ENCODE measurements at regions not wholly inside any gene's neighbourhood (a gene's known extent, or its start where the extent isn't known, plus 50 kb on each side); places are given as distances from the start of the nearest gene placed in this dataset.

GRCh38 chr2:228253752-228254151 lies 72.3 kb upstream of the SPHKAP start:
- no peak overlapping the region for H3K4me3 ChIP-seq (ENCODE audit: low read depth in 1 of 2, low read length in 2 of 2)
- no peaks in the 10 kb centered on the region for H3K36me3 ChIP-seq (ENCODE audit: control insufficient read depth in 1 of 2, insufficient read depth in 2 of 2, low read length in 2 of 2)
- H3K9me3 ChIP-seq (ENCODE audit: control insufficient read depth in 1 of 2, low read length in 2 of 2) = peaks cover 0 to 12% of the 10 kb centered on the region in 2 donors
- H3K4me1 ChIP-seq (ENCODE audit: control insufficient read depth in 1 of 2, insufficient read depth in 2 of 2, low read length in 2 of 2) = no peaks in the 10 kb centered on the region
- H3K27me3 ChIP-seq (ENCODE audit: low read depth, low read length) = no peaks in the 10 kb centered on the region
- no peak overlapping the region for H3K27ac ChIP-seq (ENCODE audit: low read length)

- no peaks in the 10 kb centered on the region for H3K27me3 ChIP-seq (ENCODE audit: low read depth, low read length)
- no peak overlapping the region for H3K27ac ChIP-seq (ENCODE audit: low read length)
- no peak overlapping the region for H3K4me3 ChIP-seq (ENCODE audit: low read depth in 1 of 2, low read length in 2 of 2)
- H3K9me3 ChIP-seq (ENCODE audit: control insufficient read depth in 1 of 2, low read length in 2 of 2) = peaks cover 0 to 10% of the 10 kb centered on the region in 2 donors
- H3K4me1 ChIP-seq (ENCODE audit: control insufficient read depth in 1 of 2, insufficient read depth in 2 of 2, low read length in 2 of 2) = no peaks in the 10 kb centered on the region
- no peaks in the 10 kb centered on the region for H3K36me3 ChIP-seq (ENCODE audit: control insufficient read depth in 1 of 2, insufficient read depth in 2 of 2, low read length in 2 of 2)
Observed at GRCh38 chr2:228247335-228247734, 65.8 kb upstream of the SPHKAP start.

- Histone ChIP-seq H3K27ac (ENCODE audit: low read length) (no peak overlapping the region), H3K27me3 (ENCODE audit: low read depth, low read length) (no peaks in the 10 kb centered on the region), H3K36me3 (ENCODE audit: control insufficient read depth in 1 of 2, insufficient read depth in 2 of 2, low read length in 2 of 2) (no peaks in the 10 kb centered on the region), H3K4me3 (ENCODE audit: low read depth in 1 of 2, low read length in 2 of 2) (no peak overlapping the region), H3K9me3 (ENCODE audit: control insufficient read depth in 1 of 2, low read length in 2 of 2) (peaks cover 0 to 5% of the 10 kb centered on the region in 2 donors), H3K4me1 (ENCODE audit: control insufficient read depth in 1 of 2, insufficient read depth in 2 of 2, low read length in 2 of 2) (no peaks in the 10 kb centered on the region)
Observed at GRCh38 chr2:228245601-228246000, 64.1 kb upstream of the SPHKAP start.

- Histone ChIP-seq H3K4me3 (ENCODE audit: low read depth in 1 of 2, low read length in 2 of 2) (no peak overlapping the region), H3K27ac (ENCODE audit: low read length) (no peak overlapping the region), H3K4me1 (ENCODE audit: control insufficient read depth in 1 of 2, insufficient read depth in 2 of 2, low read length in 2 of 2) (no peaks in the 10 kb centered on the region), H3K36me3 (ENCODE audit: control insufficient read depth in 1 of 2, insufficient read depth in 2 of 2, low read length in 2 of 2) (no peaks in the 10 kb centered on the region), H3K27me3 (ENCODE audit: low read depth, low read length) (no peaks in the 10 kb centered on the region), H3K9me3 (ENCODE audit: control insufficient read depth in 1 of 2, low read length in 2 of 2) (no peaks in the 10 kb centered on the region)
Observed at GRCh38 chr2:228242591-228242990, 61.1 kb upstream of the SPHKAP start.

- no peaks in the 10 kb centered on the region for H3K9me3 ChIP-seq (ENCODE audit: control insufficient read depth in 1 of 2, low read length in 2 of 2)
- H3K27ac ChIP-seq (ENCODE audit: low read length) = no peak overlapping the region
- no peaks in the 10 kb centered on the region for H3K27me3 ChIP-seq (ENCODE audit: low read depth, low read length)
- H3K36me3 ChIP-seq (ENCODE audit: control insufficient read depth in 1 of 2, insufficient read depth in 2 of 2, low read length in 2 of 2) = no peaks in the 10 kb centered on the region
- no peak overlapping the region for H3K4me3 ChIP-seq (ENCODE audit: low read depth in 1 of 2, low read length in 2 of 2)
- no peaks in the 10 kb centered on the region for H3K4me1 ChIP-seq (ENCODE audit: control insufficient read depth in 1 of 2, insufficient read depth in 2 of 2, low read length in 2 of 2)
Observed at GRCh38 chr2:228239907-228240561, 58.5 kb upstream of the SPHKAP start.

- H3K9me3 ChIP-seq (ENCODE audit: control insufficient read depth in 1 of 2, low read length in 2 of 2) = no peaks in the 10 kb centered on the region
- no peaks in the 10 kb centered on the region for H3K27me3 ChIP-seq (ENCODE audit: low read depth, low read length)
- H3K4me3 ChIP-seq (ENCODE audit: low read depth in 1 of 2, low read length in 2 of 2) = no peak overlapping the region
- no peak overlapping the region for H3K27ac ChIP-seq (ENCODE audit: low read length)
- no peaks in the 10 kb centered on the region for H3K4me1 ChIP-seq (ENCODE audit: control insufficient read depth in 1 of 2, insufficient read depth in 2 of 2, low read length in 2 of 2)
- no peaks in the 10 kb centered on the region for H3K36me3 ChIP-seq (ENCODE audit: control insufficient read depth in 1 of 2, insufficient read depth in 2 of 2, low read length in 2 of 2)
Observed at GRCh38 chr2:228239207-228239906, 57.9 kb upstream of the SPHKAP start.
